Kidney epithelial cell (primary cell): ENCODE measurements at regions not wholly inside any gene's neighbourhood (a gene's known extent, or its start where the extent isn't known, plus 50 kb on each side); places are given as distances from the start of the nearest gene placed in this dataset.

Source experiments
- DNase-seq: peaks from one replicate; pipeline ENCODE4 v3.0.0-alpha.2; 2010; ENCODE audit warnings: low read depth
- H3K27me3 ChIP-seq: 2 replicates; pipeline ENCODE4 v1.6.0; 2011; ENCODE audit warnings: low read length; ENCODE audit not compliant: control insufficient read depth, insufficient read depth
- H3K36me3 ChIP-seq: 2 replicates; pipeline ENCODE4 v1.5.1; 2011; ENCODE audit warnings: low read length; ENCODE audit not compliant: control insufficient read depth, insufficient read depth
- H3K4me3 ChIP-seq: 2 replicates; pipeline ENCODE4 v1.5.1; 2011; ENCODE audit warnings: low read depth, mild to moderate bottlenecking, control low read depth, low read length
- CTCF ChIP-seq: IDR thresholded peaks from 2 replicates; pipeline ENCODE4 v1.5.1; 2011; ENCODE audit warnings: mild to moderate bottlenecking, moderate library complexity, low read length, control low read depth, inconsistent platforms; ENCODE audit not compliant: insufficient read depth, poor library complexity, severe bottlenecking

GRCh38 chr2:16441431-16441830 lies 224.2 kb downstream of the CYRIA start:
- H3K27me3 ChIP-seq = no peaks in the 10 kb centered on the region
- H3K4me3 ChIP-seq = no peak overlapping the region
- TF ChIP-seq CTCF = no peak
- no peaks in the 10 kb centered on the region for H3K36me3 ChIP-seq
- DNase-seq = no peak

DNA sequence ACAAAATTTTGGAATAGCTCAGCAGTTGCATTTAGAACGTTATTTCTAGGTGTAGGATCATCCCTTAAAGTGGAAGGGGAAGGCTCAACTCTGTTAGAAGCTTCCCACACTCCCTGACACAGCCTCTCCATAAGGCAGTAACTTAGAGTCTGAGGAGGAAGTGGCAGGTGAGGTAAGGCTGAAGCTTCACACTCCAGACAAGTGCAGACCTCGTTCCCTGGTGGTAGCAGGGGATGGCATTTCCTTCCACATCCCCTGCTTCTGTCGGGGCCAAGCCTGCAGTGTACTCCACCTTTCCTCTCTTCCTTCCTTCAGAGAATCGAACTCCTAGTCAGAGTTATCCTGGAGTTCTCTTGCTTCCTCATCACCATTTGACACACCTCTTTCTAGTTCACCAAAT lies 224.7 kb downstream of the CYRIA start:
- Histone ChIP-seq H3K4me3 (no peak overlapping the region), H3K27me3 (no peaks in the 10 kb centered on the region), H3K36me3 (no peaks in the 10 kb centered on the region)
- TF ChIP-seq CTCF = no peak
- DNase-seq = no peak

GRCh38 chr2:16438613-16439321 lies 226.9 kb downstream of the CYRIA start:
- H3K4me3 ChIP-seq = no peak overlapping the region
- TF ChIP-seq CTCF = no peak
- no peaks in the 10 kb centered on the region for H3K27me3 ChIP-seq
- no peaks in the 10 kb centered on the region for H3K36me3 ChIP-seq
- no peak for DNase-seq

GRCh38 chr2:16437189-16437588 lies 228.4 kb downstream of the CYRIA start:
- TF ChIP-seq CTCF = no peak
- no peak for DNase-seq

DNA sequence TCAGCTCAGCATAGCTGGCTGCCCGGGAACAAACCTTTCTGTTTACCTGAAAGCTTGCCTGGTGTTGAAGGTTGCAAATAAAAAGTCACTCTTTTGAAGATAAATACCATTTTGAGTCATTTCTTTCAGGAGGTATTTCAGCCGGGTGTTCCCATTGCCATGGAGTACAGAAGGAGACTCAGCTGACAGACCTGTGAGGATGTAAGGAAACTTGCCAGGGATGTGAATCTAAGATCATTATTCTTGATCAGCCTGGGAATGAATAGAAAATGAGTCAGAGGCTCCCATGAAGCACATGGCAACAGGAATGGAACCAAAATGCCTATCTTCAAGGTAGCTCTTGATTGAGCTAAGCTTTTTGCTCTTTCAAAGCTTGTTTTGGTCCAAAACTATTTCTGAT lies 231.2 kb downstream of the CYRIA start:
- no peak for TF ChIP-seq CTCF
- no peak overlapping the region for H3K4me3 ChIP-seq

More at GRCh38 chr2:16437189-16437588, 228.4 kb downstream of the CYRIA start:
- H3K27me3 ChIP-seq = no peaks in the 10 kb centered on the region
- no peaks in the 10 kb centered on the region for H3K36me3 ChIP-seq
- no peak overlapping the region for H3K4me3 ChIP-seq

DNA sequence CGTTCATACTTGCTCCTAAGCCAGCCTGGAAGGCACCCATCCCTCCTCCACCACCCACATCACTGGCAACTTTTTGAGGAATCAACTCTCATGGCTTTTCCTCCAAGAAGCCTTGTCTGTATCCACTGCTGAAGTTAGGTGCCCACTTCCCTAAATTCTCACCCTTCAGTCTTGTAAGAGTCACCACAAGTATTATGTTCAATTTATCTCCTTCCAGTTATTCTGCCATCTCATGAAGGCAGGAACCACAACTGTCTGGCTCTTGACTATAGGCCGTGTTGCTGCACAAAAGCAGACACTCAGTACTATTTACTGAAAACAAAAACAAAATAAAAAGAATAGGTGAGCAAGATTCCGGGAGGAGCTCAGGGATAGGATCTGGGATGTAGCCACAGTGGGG lies 234.8 kb downstream of the CYRIA start:
- no peaks in the 10 kb centered on the region for H3K27me3 ChIP-seq
- no peak for TF ChIP-seq CTCF
- H3K36me3 ChIP-seq = no peaks in the 10 kb centered on the region
- H3K4me3 ChIP-seq = no peak overlapping the region
- no peak for DNase-seq

More for the DNA sequence above, 231.2 kb downstream of the CYRIA start:
- no peak for DNase-seq
- Histone ChIP-seq H3K27me3 (no peaks in the 10 kb centered on the region), H3K36me3 (no peaks in the 10 kb centered on the region)
